Caco-2 (cell line): ENCODE measurements at regions not wholly inside any gene's neighbourhood (a gene's known extent, or its start where the extent isn't known, plus 50 kb on each side); places are given as distances from the start of the nearest gene placed in this dataset.

Experiments used
- BruUV-seq: library from RNA; stranded (reverse); fragments of 400-500 nt; replicated peaks from 2 replicates; lab custom pipeline; 2021; lab: Mats Ljungman, UMichigan
- CTCF ChIA-PET: fragments of 300-600 bp; sonication (Branson Sonifier 250); formaldehyde crosslinking; loops from one replicate; lab custom pipeline; 2022; ENCODE audit warnings: antibody characterized with exemption; lab: Charles Lee
- POLR2A ChIA-PET: fragments of 300-600 bp; sonication (Branson Sonifier 250); formaldehyde crosslinking; loops from one replicate; lab custom pipeline; 2022; ENCODE audit warnings: antibody characterized with exemption; lab: Charles Lee
- DNase-seq, 2 experiments: peaks; one replicate each; pipeline versions ENCODE4 v3.0.0 to v3.0.0-alpha.2; 2020 to 2022
- H3K27me3 ChIP-seq: replicated peaks from 2 replicates; pipeline ENCODE4 v1.6.0; 2011; ENCODE audit warnings: low read length; ENCODE audit not compliant: control insufficient read depth, insufficient read depth
- H3K36me3 ChIP-seq: 2 replicates; pipeline ENCODE4 v1.5.1; 2011; ENCODE audit warnings: low read length; ENCODE audit not compliant: control insufficient read depth, insufficient read depth
- H3K4me1 ChIP-seq: fragments of 250-450 bp; sonication (Bioruptor Pico); 2 replicates; pipeline ENCODE4 v1.5.1; 2020; ENCODE audit warnings: mild to moderate bottlenecking
- H3K4me3 ChIP-seq: 2 replicates; pipeline ENCODE4 v1.5.1; 2011; ENCODE audit warnings: low read depth, mild to moderate bottlenecking, control low read depth, low read length
- H3K9me3 ChIP-seq: fragments of 250-450 bp; sonication (Bioruptor Pico); 2 replicates; pipeline ENCODE4 v1.5.1; 2020; ENCODE audit warnings: mild to moderate bottlenecking, moderate library complexity
- H3K27ac Mint-ChIP-seq: one replicate; pipeline ENCODE4 v1.8.0; 2022; ENCODE audit warnings: mixed read lengths; ENCODE audit not compliant: unreplicated experiment
- H3K27me3 Mint-ChIP-seq: one replicate; pipeline ENCODE4 v1.8.0; 2022; ENCODE audit warnings: mixed read lengths; ENCODE audit not compliant: insufficient read depth, unreplicated experiment
- H3K36me3 Mint-ChIP-seq: one replicate; pipeline ENCODE4 v1.8.0; 2022; ENCODE audit warnings: mild to moderate bottlenecking, mixed read lengths; ENCODE audit not compliant: insufficient read depth, unreplicated experiment
- H3K4me1 Mint-ChIP-seq: one replicate; pipeline ENCODE4 v1.8.0; 2022; ENCODE audit warnings: low read depth, mixed read lengths; ENCODE audit not compliant: unreplicated experiment
- H3K4me3 Mint-ChIP-seq: one replicate; pipeline ENCODE4 v1.8.0; 2022; ENCODE audit warnings: mild to moderate bottlenecking, moderate library complexity, mixed read lengths; ENCODE audit not compliant: unreplicated experiment
- H3K9me3 Mint-ChIP-seq: one replicate; pipeline ENCODE4 v1.8.0; 2022; ENCODE audit warnings: mixed read lengths; ENCODE audit not compliant: unreplicated experiment
- intact Hi-C: fragments of 100-400 bp; cut with micrococcal nuclease; formaldehyde crosslinking; loops from one replicate; pipeline ENCODE4 v1.10.0; 2022; ENCODE audit not compliant: unreplicated experiment
- TF ChIP-seq, protein P1 (sequence below), 2 experiments: fragments of 200-600 bp in 1 of 2; IDR thresholded peaks; 1 replicate in 1 of 2; 2 replicates in 1 of 2; pipeline versions ENCODE4 v1.5.1 to v1.8.0; 2011 to 2022; ENCODE audit warnings: antibody characterized with exemption in 1 of 2, control low read depth in 1 of 2, inconsistent platforms in 1 of 2, low read depth in 1 of 2, low read length in 1 of 2, mild to moderate bottlenecking in 1 of 2, moderate library complexity in 1 of 2; ENCODE audit not compliant: insufficient read depth in 1 of 2, severe bottlenecking in 1 of 2, unreplicated experiment in 1 of 2

- H3K4me1 Mint-ChIP-seq, result peaks cover 21% of the 10 kb centered on the region
Measured at GRCh38 chr3:4062621-4063020, 240.5 kb upstream of the SETMAR start.

GRCh38 chr3:4063916-4064574 is 239.1 kb upstream of the SETMAR start:
- no peaks in the 10 kb centered on the region for H3K27me3 Mint-ChIP-seq
- TF ChIP-seq, protein P1, sequence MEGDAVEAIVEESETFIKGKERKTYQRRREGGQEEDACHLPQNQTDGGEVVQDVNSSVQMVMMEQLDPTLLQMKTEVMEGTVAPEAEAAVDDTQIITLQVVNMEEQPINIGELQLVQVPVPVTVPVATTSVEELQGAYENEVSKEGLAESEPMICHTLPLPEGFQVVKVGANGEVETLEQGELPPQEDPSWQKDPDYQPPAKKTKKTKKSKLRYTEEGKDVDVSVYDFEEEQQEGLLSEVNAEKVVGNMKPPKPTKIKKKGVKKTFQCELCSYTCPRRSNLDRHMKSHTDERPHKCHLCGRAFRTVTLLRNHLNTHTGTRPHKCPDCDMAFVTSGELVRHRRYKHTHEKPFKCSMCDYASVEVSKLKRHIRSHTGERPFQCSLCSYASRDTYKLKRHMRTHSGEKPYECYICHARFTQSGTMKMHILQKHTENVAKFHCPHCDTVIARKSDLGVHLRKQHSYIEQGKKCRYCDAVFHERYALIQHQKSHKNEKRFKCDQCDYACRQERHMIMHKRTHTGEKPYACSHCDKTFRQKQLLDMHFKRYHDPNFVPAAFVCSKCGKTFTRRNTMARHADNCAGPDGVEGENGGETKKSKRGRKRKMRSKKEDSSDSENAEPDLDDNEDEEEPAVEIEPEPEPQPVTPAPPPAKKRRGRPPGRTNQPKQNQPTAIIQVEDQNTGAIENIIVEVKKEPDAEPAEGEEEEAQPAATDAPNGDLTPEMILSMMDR (IDR thresholded peaks at IDR 0.05; ENCODE audit: insufficient read depth in 1 of 2, low read depth in 1 of 2, low read length in 1 of 2, severe bottlenecking in 1 of 2, unreplicated experiment in 1 of 2), result no peak
- no TSS peak for BruUV-seq
- CTCF ChIA-PET, result interaction anchor here (0.6 kb wide), 1 partner anchor 870 kb away, joined by 7 read pairs; no protein-coding TSS in a partner anchor
- H3K4me1 ChIP-seq, result peaks cover 22% of the 10 kb centered on the region
- H3K4me1 Mint-ChIP-seq, result peaks cover 24% of the 10 kb centered on the region
- no peak overlapping the region for H3K4me3 Mint-ChIP-seq
- no peak overlapping the region for H3K4me3 ChIP-seq
- H3K36me3 Mint-ChIP-seq, result no peaks in the 10 kb centered on the region
- POLR2A ChIA-PET, result no interaction called here
- no peak for DNase-seq
- intact Hi-C loops, result no loop called here
- no peaks in the 10 kb centered on the region for H3K27me3 ChIP-seq
- H3K9me3 Mint-ChIP-seq, result peaks cover 29% of the 10 kb centered on the region
- H3K36me3 ChIP-seq, result no peaks in the 10 kb centered on the region
- no peak overlapping the region for H3K27ac Mint-ChIP-seq
- peaks cover 7% of the 10 kb centered on the region; the same call in 1 of the 2 replicates for H3K9me3 ChIP-seq

More at GRCh38 chr3:4062621-4063020, 240.5 kb upstream of the SETMAR start:
- Mint-ChIP-seq H3K4me3 (no peak overlapping the region), H3K36me3 (no peaks in the 10 kb centered on the region), H3K27ac (no peak overlapping the region), H3K9me3 (peaks cover 19% of the 10 kb centered on the region), H3K27me3 (no peaks in the 10 kb centered on the region)
- ChIA-PET CTCF (no interaction called here), POLR2A (no interaction called here)
- Histone ChIP-seq H3K9me3 (peaks cover 7% of the 10 kb centered on the region; the same call in 1 of the 2 replicates), H3K36me3 (no peaks in the 10 kb centered on the region), H3K4me3 (no peak overlapping the region), H3K4me1 (peaks cover 15% of the 10 kb centered on the region), H3K27me3 (no peaks in the 10 kb centered on the region)
- no peak for DNase-seq
- BruUV-seq, result no TSS peak
- intact Hi-C loops, result no loop called here
- TF ChIP-seq, protein P1 (IDR thresholded peaks at IDR 0.05; ENCODE audit: insufficient read depth in 1 of 2, low read depth in 1 of 2, low read length in 1 of 2, severe bottlenecking in 1 of 2, unreplicated experiment in 1 of 2), result no peak

- Mint-ChIP-seq H3K4me1 (peaks cover 27% of the 10 kb centered on the region), H3K9me3 (peaks cover 36% of the 10 kb centered on the region), H3K36me3 (peaks cover 7% of the 10 kb centered on the region), H3K27ac (no peak overlapping the region), H3K4me3 (no peak overlapping the region), H3K27me3 (no peaks in the 10 kb centered on the region)
- TF ChIP-seq, protein P1 (IDR thresholded peaks at IDR 0.05; ENCODE audit: insufficient read depth in 1 of 2, low read depth in 1 of 2, low read length in 1 of 2, severe bottlenecking in 1 of 2, unreplicated experiment in 1 of 2), result no peak
- no peaks in the 10 kb centered on the region for H3K27me3 ChIP-seq
- H3K9me3 ChIP-seq, result peaks cover 8% of the 10 kb centered on the region; the same call in 1 of the 2 replicates
- peaks cover 31% of the 10 kb centered on the region for H3K4me1 ChIP-seq
- intact Hi-C loops, result no loop called here
- POLR2A ChIA-PET, result no interaction called here
- DNase-seq, result no peak
- no TSS peak for BruUV-seq
- no peak overlapping the region for H3K4me3 ChIP-seq
- CTCF ChIA-PET, result no interaction called here
- no peaks in the 10 kb centered on the region for H3K36me3 ChIP-seq
Measured at GRCh38 chr3:4065085-4065484, 238.1 kb upstream of the SETMAR start.
